ENCODE measurements at regions not wholly inside any gene's neighbourhood (a gene's known extent, or its start where the extent isn't known, plus 50 kb on each side); places are given as distances from the start of the nearest gene placed in this dataset.

DNA sequence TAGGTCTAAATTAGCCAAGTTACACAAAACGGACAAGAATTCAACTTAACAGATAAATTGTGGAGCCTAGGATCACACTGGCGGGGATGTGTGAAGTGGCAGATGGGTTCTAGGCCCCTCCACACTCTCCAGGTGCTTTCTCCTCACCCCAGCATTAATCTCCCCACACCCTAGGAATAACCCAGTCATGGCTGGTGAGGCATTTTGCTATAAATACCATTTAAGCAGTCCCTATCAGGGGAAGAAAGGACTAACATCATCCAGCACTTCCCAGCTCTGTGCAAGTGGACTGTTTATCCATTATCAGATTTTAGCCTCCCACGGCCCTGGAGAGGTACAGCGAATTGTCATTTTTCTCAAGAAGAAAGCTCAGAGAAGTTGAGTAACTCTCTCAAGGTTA, 154.9 kb downstream of the NUFIP1 start:
- ATAC-seq = no peak
- Histone ChIP-seq H3K36me3 (ENCODE audit: control insufficient read depth, insufficient read depth, low read length) (no peaks in the 10 kb centered on the region), H3K4me3 (ENCODE audit: low read depth in 2 of 2, low read length in 2 of 2) (no peak overlapping the region)

DNA sequence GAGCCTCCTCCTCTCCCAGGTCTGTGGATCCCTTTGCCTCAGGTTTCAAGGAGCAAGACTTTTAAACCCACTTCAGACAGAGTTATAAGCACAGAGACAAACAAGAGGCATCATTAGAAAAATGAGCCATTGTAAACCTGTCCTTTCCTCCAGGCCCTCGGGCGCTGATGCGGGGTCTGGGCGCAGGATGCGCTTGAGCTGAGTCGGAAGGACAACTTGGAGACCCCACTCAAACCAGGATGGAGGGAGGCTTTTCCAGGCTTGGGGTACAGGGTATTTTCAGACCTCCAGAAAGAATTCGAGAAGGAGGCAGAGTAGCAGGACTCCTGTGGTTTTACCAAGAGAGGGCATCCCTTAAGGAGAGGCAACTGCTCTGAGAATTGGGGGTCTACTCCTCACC, 155.6 kb downstream of the NUFIP1 start:
- Histone ChIP-seq H3K36me3 (ENCODE audit: control insufficient read depth, insufficient read depth, low read length) (no peaks in the 10 kb centered on the region), H3K27me3 (ENCODE audit: control insufficient read depth, insufficient read depth, low read length) (no peaks in the 10 kb centered on the region), H3K27ac (ENCODE audit: low read length) (no peak overlapping the region), H3K4me3 (ENCODE audit: low read depth in 2 of 2, low read length in 2 of 2) (no peak overlapping the region), H3K9me3 (ENCODE audit: control insufficient read depth, insufficient read depth, low read depth, low read length) (no peaks in the 10 kb centered on the region), H3K4me1 (ENCODE audit: control insufficient read depth, insufficient read depth, low read length) (no peaks in the 10 kb centered on the region)
- in situ Hi-C loops (cut with HindIII; ENCODE audit: low pct_unique_long_range_greater_than_20kb, low sequenced_read_pairs) = no loop called here
- ChIA-PET CTCF (no interaction called here), POLR2A (no interaction called here)
- no peak for DNase-seq (ENCODE audit: low read depth, low spot score)
- ATAC-seq = no peak
- intact Hi-C loops (cut with micrococcal nuclease; ENCODE audit: unreplicated experiment) = no loop called here
- TF ChIP-seq, protein P1, sequence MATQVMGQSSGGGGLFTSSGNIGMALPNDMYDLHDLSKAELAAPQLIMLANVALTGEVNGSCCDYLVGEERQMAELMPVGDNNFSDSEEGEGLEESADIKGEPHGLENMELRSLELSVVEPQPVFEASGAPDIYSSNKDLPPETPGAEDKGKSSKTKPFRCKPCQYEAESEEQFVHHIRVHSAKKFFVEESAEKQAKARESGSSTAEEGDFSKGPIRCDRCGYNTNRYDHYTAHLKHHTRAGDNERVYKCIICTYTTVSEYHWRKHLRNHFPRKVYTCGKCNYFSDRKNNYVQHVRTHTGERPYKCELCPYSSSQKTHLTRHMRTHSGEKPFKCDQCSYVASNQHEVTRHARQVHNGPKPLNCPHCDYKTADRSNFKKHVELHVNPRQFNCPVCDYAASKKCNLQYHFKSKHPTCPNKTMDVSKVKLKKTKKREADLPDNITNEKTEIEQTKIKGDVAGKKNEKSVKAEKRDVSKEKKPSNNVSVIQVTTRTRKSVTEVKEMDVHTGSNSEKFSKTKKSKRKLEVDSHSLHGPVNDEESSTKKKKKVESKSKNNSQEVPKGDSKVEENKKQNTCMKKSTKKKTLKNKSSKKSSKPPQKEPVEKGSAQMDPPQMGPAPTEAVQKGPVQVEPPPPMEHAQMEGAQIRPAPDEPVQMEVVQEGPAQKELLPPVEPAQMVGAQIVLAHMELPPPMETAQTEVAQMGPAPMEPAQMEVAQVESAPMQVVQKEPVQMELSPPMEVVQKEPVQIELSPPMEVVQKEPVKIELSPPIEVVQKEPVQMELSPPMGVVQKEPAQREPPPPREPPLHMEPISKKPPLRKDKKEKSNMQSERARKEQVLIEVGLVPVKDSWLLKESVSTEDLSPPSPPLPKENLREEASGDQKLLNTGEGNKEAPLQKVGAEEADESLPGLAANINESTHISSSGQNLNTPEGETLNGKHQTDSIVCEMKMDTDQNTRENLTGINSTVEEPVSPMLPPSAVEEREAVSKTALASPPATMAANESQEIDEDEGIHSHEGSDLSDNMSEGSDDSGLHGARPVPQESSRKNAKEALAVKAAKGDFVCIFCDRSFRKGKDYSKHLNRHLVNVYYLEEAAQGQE (IDR thresholded peaks at IDR 0.05; ENCODE audit: insufficient read depth in 1 of 2, low read depth in 2 of 2, low read length in 1 of 2) = no peak
- TF ChIP-seq, protein P2, sequence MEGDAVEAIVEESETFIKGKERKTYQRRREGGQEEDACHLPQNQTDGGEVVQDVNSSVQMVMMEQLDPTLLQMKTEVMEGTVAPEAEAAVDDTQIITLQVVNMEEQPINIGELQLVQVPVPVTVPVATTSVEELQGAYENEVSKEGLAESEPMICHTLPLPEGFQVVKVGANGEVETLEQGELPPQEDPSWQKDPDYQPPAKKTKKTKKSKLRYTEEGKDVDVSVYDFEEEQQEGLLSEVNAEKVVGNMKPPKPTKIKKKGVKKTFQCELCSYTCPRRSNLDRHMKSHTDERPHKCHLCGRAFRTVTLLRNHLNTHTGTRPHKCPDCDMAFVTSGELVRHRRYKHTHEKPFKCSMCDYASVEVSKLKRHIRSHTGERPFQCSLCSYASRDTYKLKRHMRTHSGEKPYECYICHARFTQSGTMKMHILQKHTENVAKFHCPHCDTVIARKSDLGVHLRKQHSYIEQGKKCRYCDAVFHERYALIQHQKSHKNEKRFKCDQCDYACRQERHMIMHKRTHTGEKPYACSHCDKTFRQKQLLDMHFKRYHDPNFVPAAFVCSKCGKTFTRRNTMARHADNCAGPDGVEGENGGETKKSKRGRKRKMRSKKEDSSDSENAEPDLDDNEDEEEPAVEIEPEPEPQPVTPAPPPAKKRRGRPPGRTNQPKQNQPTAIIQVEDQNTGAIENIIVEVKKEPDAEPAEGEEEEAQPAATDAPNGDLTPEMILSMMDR (IDR thresholded peaks at IDR 0.05) = no peak
- TF ChIP-seq TCF7L2 (IDR thresholded peaks at IDR 0.05; ENCODE audit: low read depth, low read length) (no peak), POLR2AphosphoS5 (IDR thresholded peaks at IDR 0.05; ENCODE audit: low read depth, low read length) (no peak)
- no TSS peak for BruUV-seq (replicated peaks)

More for the DNA sequence above, 154.9 kb downstream of the NUFIP1 start:
- in situ Hi-C loops (cut with HindIII; ENCODE audit: low pct_unique_long_range_greater_than_20kb, low sequenced_read_pairs) (no loop called here), intact Hi-C loops (cut with micrococcal nuclease; ENCODE audit: unreplicated experiment) (no loop called here)
- CTCF ChIA-PET = no interaction called here
- DNase-seq (ENCODE audit: low read depth, low spot score) = no peak
- no peaks in the 10 kb centered on the region for H3K9me3 ChIP-seq (ENCODE audit: control insufficient read depth, insufficient read depth, low read depth, low read length)
- BruUV-seq (replicated peaks) = no TSS peak
- POLR2A ChIA-PET = no interaction called here
- H3K27ac ChIP-seq (ENCODE audit: low read length) = no peak overlapping the region
- TF ChIP-seq, protein P2 (IDR thresholded peaks at IDR 0.05) = no peak
- TF ChIP-seq, protein P1 (IDR thresholded peaks at IDR 0.05; ENCODE audit: insufficient read depth in 1 of 2, low read depth in 2 of 2, low read length in 1 of 2) = no peak
- TF ChIP-seq TCF7L2 (IDR thresholded peaks at IDR 0.05; ENCODE audit: low read depth, low read length) (no peak), POLR2AphosphoS5 (IDR thresholded peaks at IDR 0.05; ENCODE audit: low read depth, low read length) (no peak), SIN3A (IDR thresholded peaks at IDR 0.05; ENCODE audit: borderline replicate concordance, insufficient read depth, low read depth, low read length) (no peak)
- no peaks in the 10 kb centered on the region for H3K4me1 ChIP-seq (ENCODE audit: control insufficient read depth, insufficient read depth, low read length)
- H3K27me3 ChIP-seq (ENCODE audit: control insufficient read depth, insufficient read depth, low read length) = no peaks in the 10 kb centered on the region
